HepG2 (cell line): ENCODE measurements at regions not wholly inside any gene's neighbourhood (a gene's known extent, or its start where the extent isn't known, plus 50 kb on each side); places are given as distances from the start of the nearest gene placed in this dataset.

Source experiments
- ATAC-seq: fragments of 200-7000 bp; cut with Tn5 transposase; 3 replicates; pipeline ENCODE4 v1.9.1; 2020; ENCODE audit warnings: mild to moderate bottlenecking, moderate library complexity
- BruUV-seq: library from RNA; stranded (reverse); fragments of 400-500 nt; replicated peaks from 2 replicates; lab custom pipeline; 2021; lab: Mats Ljungman, UMichigan
- CTCF ChIA-PET: fragments of 300-600 bp; formaldehyde crosslinking; extraction: SDS; loops from one replicate; lab custom pipeline; 2021; ENCODE audit warnings: low total read pairs, inconsistent platforms, low intra/inter-chr PET ratio; lab: Yijun Ruan, JAX
- POLR2A ChIA-PET: fragments of 350-600 bp; sonication (Branson Sonifier 250); formaldehyde crosslinking; loops from one replicate; lab custom pipeline; 2020; ENCODE audit warnings: antibody characterized with exemption, inconsistent platforms; lab: Yijun Ruan, JAX
- DNase-seq: peaks from one replicate; pipeline ENCODE4 v3.0.0-alpha.2; 2015; ENCODE audit warnings: low spot score
- FAIRE-seq: peaks from 3 replicates; lab custom pipeline; 2011; peaks lifted over from hg19 to GRCh38; lab: Jason Lieb, UNC
- H2AFZ ChIP-seq: one replicate; pipeline ENCODE4 v1.6.1; 2011; ENCODE audit warnings: low read length, inconsistent platforms
- H3K27ac ChIP-seq: fragments of 300-600 bp; 3 replicates; pipeline ENCODE4 v1.8.0; 2011; ENCODE audit warnings: mixed run types, mild to moderate bottlenecking, mixed read lengths, low read length, inconsistent platforms; ENCODE audit not compliant: insufficient read depth; ENCODE audit errors: extremely low read length
- H3K27me3 ChIP-seq, 2 experiments: fragments of 200-600 bp in 1 of 2; 2 replicates in 1 of 2; 3 replicates in 1 of 2; pipeline versions ENCODE4 v1.6.0 to v1.8.0; 2011; ENCODE audit warnings: low read length in 2 of 2, mild to moderate bottlenecking in 2 of 2, moderate library complexity in 2 of 2, inconsistent platforms in 1 of 2; ENCODE audit not compliant: insufficient read depth in 2 of 2, control insufficient read depth in 1 of 2
- H3K36me3 ChIP-seq, 2 experiments: fragments of 200-600 bp in 1 of 2; replicated peaks in 1 of 2; 2 replicates in 1 of 2; 3 replicates in 1 of 2; pipeline versions ENCODE4 v1.5.1 to v1.8.0; 2011; ENCODE audit warnings: low read length in 2 of 2, inconsistent platforms in 1 of 2; ENCODE audit not compliant: insufficient read depth in 2 of 2, control insufficient read depth in 1 of 2
- H3K4me1 ChIP-seq: 2 replicates; pipeline ENCODE4 v1.5.1; 2012; ENCODE audit warnings: low read length, inconsistent platforms; ENCODE audit not compliant: insufficient read depth
- H3K4me2 ChIP-seq: 2 replicates; pipeline ENCODE4 v1.6.0; 2011; ENCODE audit warnings: low read depth, low read length, inconsistent platforms
- H3K4me3 ChIP-seq, 3 experiments: fragments of 200-600 bp in 1 of 3; sonication (generic), shearing (Covaris generic) in 1 of 3; replicated peaks in 1 of 3; 2 replicates each; pipeline ENCODE4 v1.5.1; 2011 to 2016; ENCODE audit warnings: low read length in 3 of 3, inconsistent platforms in 2 of 3, low read depth in 2 of 3, mild to moderate bottlenecking in 2 of 3, control low read depth in 1 of 3, mixed read lengths in 1 of 3; ENCODE audit not compliant: insufficient read depth in 1 of 3
- H3K79me2 ChIP-seq: one replicate; pipeline ENCODE4 v1.6.1; 2011; ENCODE audit warnings: low read length, inconsistent platforms; ENCODE audit not compliant: insufficient read depth
- H3K9ac ChIP-seq: 2 replicates; pipeline ENCODE4 v1.6.0; 2011; ENCODE audit warnings: mild to moderate bottlenecking, low read depth, low read length, inconsistent platforms; ENCODE audit not compliant: insufficient read depth
- H3K9me3 ChIP-seq: 2 replicates; pipeline ENCODE4 v1.5.1; 2012; ENCODE audit warnings: mild to moderate bottlenecking, low read length
- H4K20me1 ChIP-seq: 2 replicates; pipeline ENCODE4 v1.6.0; 2011; ENCODE audit warnings: inconsistent platforms, mild to moderate bottlenecking, low read length, moderate library complexity; ENCODE audit not compliant: insufficient read depth
- CBX2 ChIP-seq, 2 experiments: fragments of 200-600 bp in 1 of 2; sonication (generic); formaldehyde crosslinking in 1 of 2; IDR thresholded peaks; 2 replicates each; pipeline versions ENCODE4 v1.7.0 to v1.8.1; 2018 to 2022; ENCODE audit warnings: low read depth in 2 of 2, low read length in 1 of 2, mild to moderate bottlenecking in 1 of 2, missing genetic modification reagents in 1 of 2
- CBX5 ChIP-seq: sonication (generic); formaldehyde crosslinking; IDR thresholded peaks from 2 replicates; pipeline ENCODE4 v1.4.0; 2020; ENCODE audit warnings: missing genetic modification reagents, borderline replicate concordance
- GATA4 ChIP-seq: sonication (generic); IDR thresholded peaks from 2 replicates; pipeline ENCODE4 v1.6.1; 2016; ENCODE audit warnings: antibody characterized with exemption, low read depth, borderline replicate concordance
- GATAD2A ChIP-seq: IDR thresholded peaks from 2 replicates; pipeline ENCODE4 v1.6.1; 2016
- JUND ChIP-seq: sonication (generic); formaldehyde crosslinking; IDR thresholded peaks from 2 replicates; pipeline ENCODE4 v1.8.0; 2022; ENCODE audit warnings: mild to moderate bottlenecking, missing genetic modification reagents
- MTA1 ChIP-seq: sonication (generic); formaldehyde crosslinking; IDR thresholded peaks from 2 replicates; pipeline ENCODE4 v1.4.0; 2020; ENCODE audit warnings: missing genetic modification reagents, mild to moderate bottlenecking, borderline replicate concordance
- MXD4 ChIP-seq: IDR thresholded peaks from 2 replicates; pipeline ENCODE4 v1.6.1; 2016; ENCODE audit warnings: mild to moderate bottlenecking, missing biosample characterization, missing genetic modification reagents
- RELA ChIP-seq: sonication (generic); formaldehyde crosslinking; IDR thresholded peaks from 2 replicates; pipeline ENCODE4 v1.4.0; 2020; ENCODE audit warnings: missing genetic modification reagents
- SIX1 ChIP-seq: sonication (generic); formaldehyde crosslinking; IDR thresholded peaks from 2 replicates; pipeline ENCODE4 v1.4.0; 2020; ENCODE audit warnings: missing genetic modification reagents, borderline replicate concordance
- SNAPC5 ChIP-seq: sonication (generic); formaldehyde crosslinking; IDR thresholded peaks from 2 replicates; pipeline ENCODE4 v1.8.1; 2023; ENCODE audit warnings: mild to moderate bottlenecking, missing genetic modification reagents, borderline replicate concordance
- TAF15 ChIP-seq: fragments of 200-400 bp; formaldehyde crosslinking; IDR thresholded peaks from one replicate; pipeline ENCODE4 v1.6.1; 2018; ENCODE audit warnings: mild to moderate bottlenecking, low read depth, low read length; ENCODE audit not compliant: poor library complexity, severe bottlenecking
- ZNF350 ChIP-seq: sonication (generic); formaldehyde crosslinking; IDR thresholded peaks from 2 replicates; pipeline ENCODE4 v1.4.0; 2020; ENCODE audit warnings: mild to moderate bottlenecking, low read depth, missing genetic modification reagents, borderline replicate concordance
- ZNF547 ChIP-seq: sonication (generic); formaldehyde crosslinking; IDR thresholded peaks from 2 replicates; pipeline ENCODE4 v1.5.1; 2020; ENCODE audit warnings: mild to moderate bottlenecking, missing genetic modification reagents
- WGBS: methylation state at CpG from one replicate; pipeline ENCODE4 v1.1.6; 2017; ENCODE audit warnings: low lambda C conversion rate; 5-methylcytosine and 5-hydroxymethylcytosine counted together
- in situ Hi-C: cut with HindIII; loops from 2 replicates; pipeline ENCODE4 v1.10.0; 2017; ENCODE audit warnings: low pct_unique_long_range_greater_than_20kb; ENCODE audit not compliant: extremely low pct_ligation_motif_present
- intact Hi-C: fragments of 100-400 bp; cut with micrococcal nuclease; formaldehyde crosslinking; loops from one replicate; pipeline ENCODE4 v1.10.0; 2022; ENCODE audit not compliant: unreplicated experiment
- TF ChIP-seq, protein P1 (sequence below): sonication (generic); formaldehyde crosslinking; conservative IDR thresholded peaks from 2 replicates; pipeline ENCODE4 v1.8.0; 2022; ENCODE audit warnings: mild to moderate bottlenecking, moderate library complexity, missing genetic modification reagents
- TF ChIP-seq, protein P2 (sequence below): sonication (generic); formaldehyde crosslinking; IDR thresholded peaks from 2 replicates; pipeline ENCODE4 v1.8.1; 2022; ENCODE audit warnings: low read depth, mild to moderate bottlenecking, missing genetic modification reagents

DNA sequence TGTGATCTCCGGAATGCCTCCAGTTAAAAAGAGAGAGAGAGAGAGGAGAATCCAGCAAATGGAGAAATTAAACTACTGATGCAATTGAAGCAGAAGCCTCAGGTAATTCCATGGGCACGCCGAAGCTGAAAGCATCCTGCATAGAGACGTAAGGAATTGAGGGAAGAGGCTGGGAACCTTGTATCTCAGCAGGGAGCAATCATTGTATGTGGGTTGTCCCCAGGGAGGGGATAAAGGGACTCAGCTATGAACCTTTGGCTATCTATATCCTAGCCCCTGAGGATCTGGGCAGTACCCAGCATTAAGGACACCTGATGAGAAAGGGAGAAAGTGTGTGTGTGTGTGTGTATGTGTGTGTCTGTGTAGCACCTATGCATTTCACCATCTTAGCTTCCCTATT is 95.8 kb upstream of the ATXN7L3B start:
- H4K20me1 ChIP-seq = no peaks in the 10 kb centered on the region
- ATAC-seq (no peak), FAIRE-seq (no peak), DNase-seq (no peak)
- WGBS = 62% methylated on average over 4 of the region's 4 CpGs
- in situ Hi-C loops = no loop called here
- no peak overlapping the region for H3K27ac ChIP-seq
- POLR2A ChIA-PET = no interaction called here
- no peak overlapping the region for H3K4me3 ChIP-seq
- H3K79me2 ChIP-seq = no peaks in the 10 kb centered on the region
- BruUV-seq = no TSS peak
- no peak for TF ChIP-seq MTA1 (CRISPR knock-in tag)
- TF ChIP-seq ZNF547 (CRISPR knock-in tag) = no peak
- no peak for TF ChIP-seq GATAD2A (CRISPR knock-in tag)
- no peak for TF ChIP-seq SIX1
- no peak overlapping the region for H2AFZ ChIP-seq
- H3K4me1 ChIP-seq = no peaks in the 10 kb centered on the region
- H3K36me3 ChIP-seq = no peaks in the 10 kb centered on the region
- no peaks in the 10 kb centered on the region for H3K27me3 ChIP-seq
- H3K9me3 ChIP-seq = no peaks in the 10 kb centered on the region
- no peak overlapping the region for H3K4me2 ChIP-seq
- intact Hi-C loops = no loop called here
- H3K9ac ChIP-seq = no peak overlapping the region
- CTCF ChIA-PET = no interaction called here

GRCh38 chr12:74446466-74446865 is 91.2 kb upstream of the ATXN7L3B start:
- no peak overlapping the region for H3K27ac ChIP-seq
- ATAC-seq (no peak), DNase-seq (peak; percentile 2), FAIRE-seq (no peak)
- no peaks in the 10 kb centered on the region for H3K4me1 ChIP-seq
- no peaks in the 10 kb centered on the region for H3K36me3 ChIP-seq
- H3K4me2 ChIP-seq = no peak overlapping the region
- in situ Hi-C loops = no loop called here
- 31% methylated on average over 2 of the region's 2 CpGs for WGBS
- H3K4me3 ChIP-seq = no peak overlapping the region
- no TSS peak for BruUV-seq
- CTCF ChIA-PET = no interaction called here
- H3K9me3 ChIP-seq = no peaks in the 10 kb centered on the region
- H2AFZ ChIP-seq = no peak overlapping the region
- H3K9ac ChIP-seq = no peak overlapping the region
- H3K79me2 ChIP-seq = no peaks in the 10 kb centered on the region
- POLR2A ChIA-PET = no interaction called here
- H3K27me3 ChIP-seq = no peaks in the 10 kb centered on the region
- H4K20me1 ChIP-seq = no peaks in the 10 kb centered on the region
- intact Hi-C loops = no loop called here
- no peak for TF ChIP-seq MXD4 (CRISPR knock-in tag)
- TF ChIP-seq ZNF350 = no peak
- no peak for TF ChIP-seq TAF15
- TF ChIP-seq CBX2 (IDR thresholded peaks at IDR 0.05; ENCODE audit: low read depth, low read length) = no peak
- no peak for TF ChIP-seq CBX2 (CRISPR knock-in tag; IDR thresholded peaks at IDR 0.05; ENCODE audit: low read depth)
- no peak for TF ChIP-seq RELA (CRISPR knock-in tag)
- no peak for TF ChIP-seq CBX5 (CRISPR knock-in tag)
- TF ChIP-seq, protein P1, sequence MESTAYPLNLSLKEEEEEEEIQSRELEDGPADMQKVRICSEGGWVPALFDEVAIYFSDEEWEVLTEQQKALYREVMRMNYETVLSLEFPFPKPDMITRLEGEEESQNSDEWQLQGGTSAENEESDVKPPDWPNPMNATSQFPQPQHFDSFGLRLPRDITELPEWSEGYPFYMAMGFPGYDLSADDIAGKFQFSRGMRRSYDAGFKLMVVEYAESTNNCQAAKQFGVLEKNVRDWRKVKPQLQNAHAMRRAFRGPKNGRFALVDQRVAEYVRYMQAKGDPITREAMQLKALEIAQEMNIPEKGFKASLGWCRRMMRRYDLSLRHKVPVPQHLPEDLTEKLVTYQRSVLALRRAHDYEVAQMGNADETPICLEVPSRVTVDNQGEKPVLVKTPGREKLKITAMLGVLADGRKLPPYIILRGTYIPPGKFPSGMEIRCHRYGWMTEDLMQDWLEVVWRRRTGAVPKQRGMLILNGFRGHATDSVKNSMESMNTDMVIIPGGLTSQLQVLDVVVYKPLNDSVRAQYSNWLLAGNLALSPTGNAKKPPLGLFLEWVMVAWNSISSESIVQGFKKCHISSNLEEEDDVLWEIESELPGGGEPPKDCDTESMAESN (CRISPR knock-in tag) = no peak
- no peak for TF ChIP-seq GATA4
- TF ChIP-seq JUND (CRISPR knock-in tag) = no peak
- TF ChIP-seq SNAPC5 (CRISPR knock-in tag) = no peak
- TF ChIP-seq, protein P2, sequence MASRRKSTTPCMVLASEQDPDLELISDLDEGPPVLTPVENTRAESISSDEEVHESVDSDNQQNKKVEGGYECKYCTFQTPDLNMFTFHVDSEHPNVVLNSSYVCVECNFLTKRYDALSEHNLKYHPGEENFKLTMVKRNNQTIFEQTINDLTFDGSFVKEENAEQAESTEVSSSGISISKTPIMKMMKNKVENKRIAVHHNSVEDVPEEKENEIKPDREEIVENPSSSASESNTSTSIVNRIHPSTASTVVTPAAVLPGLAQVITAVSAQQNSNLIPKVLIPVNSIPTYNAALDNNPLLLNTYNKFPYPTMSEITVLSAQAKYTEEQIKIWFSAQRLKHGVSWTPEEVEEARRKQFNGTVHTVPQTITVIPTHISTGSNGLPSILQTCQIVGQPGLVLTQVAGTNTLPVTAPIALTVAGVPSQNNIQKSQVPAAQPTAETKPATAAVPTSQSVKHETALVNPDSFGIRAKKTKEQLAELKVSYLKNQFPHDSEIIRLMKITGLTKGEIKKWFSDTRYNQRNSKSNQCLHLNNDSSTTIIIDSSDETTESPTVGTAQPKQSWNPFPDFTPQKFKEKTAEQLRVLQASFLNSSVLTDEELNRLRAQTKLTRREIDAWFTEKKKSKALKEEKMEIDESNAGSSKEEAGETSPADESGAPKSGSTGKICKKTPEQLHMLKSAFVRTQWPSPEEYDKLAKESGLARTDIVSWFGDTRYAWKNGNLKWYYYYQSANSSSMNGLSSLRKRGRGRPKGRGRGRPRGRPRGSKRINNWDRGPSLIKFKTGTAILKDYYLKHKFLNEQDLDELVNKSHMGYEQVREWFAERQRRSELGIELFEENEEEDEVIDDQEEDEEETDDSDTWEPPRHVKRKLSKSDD (CRISPR knock-in tag) = no peak
